B cell (primary cell): ENCODE measurements at regions not wholly inside any gene's neighbourhood (a gene's known extent, or its start where the extent isn't known, plus 50 kb on each side); places are given as distances from the start of the nearest gene placed in this dataset.

Experiments
- CTCF ChIP-seq: fragments of 200-600 bp; IDR thresholded peaks from one replicate; pipeline ENCODE4 v1.8.0; 2022; ENCODE audit warnings: antibody characterized with exemption, mild to moderate bottlenecking
- EZH2 ChIP-seq: IDR thresholded peaks from 2 replicates; pipeline ENCODE4 v1.6.1; 2012; ENCODE audit warnings: borderline replicate concordance, low read depth, mild to moderate bottlenecking, moderate library complexity, low read length; ENCODE audit not compliant: insufficient read depth, poor library complexity, severe bottlenecking

GRCh38 chr12:61853945-61854344, 406.3 kb upstream of the USP15 start:
- TF ChIP-seq CTCF (no peak), EZH2 (no peak)
